SK-N-SH (cell line): ENCODE measurements at regions not wholly inside any gene's neighbourhood (a gene's known extent, or its start where the extent isn't known, plus 50 kb on each side); places are given as distances from the start of the nearest gene placed in this dataset.

Experiments
- CTCF ChIA-PET: fragments of 300-600, 350-600 bp; formaldehyde crosslinking; extraction: SDS; loops from one replicate; lab custom pipeline; 2021; lab: Yijun Ruan, JAX
- POLR2A ChIA-PET: fragments of 350-600 bp; sonication (Branson Sonifier 250); formaldehyde crosslinking; extraction: SDS; loops from one replicate; lab custom pipeline; 2020; ENCODE audit warnings: antibody characterized with exemption, inconsistent platforms; lab: Yijun Ruan, JAX
- DNase-seq: peaks from one replicate; pipeline ENCODE4 v3.0.0; 2012
- H2AFZ ChIP-seq: fragments of 200-600 bp; sonication (generic); 2 replicates; pipeline ENCODE4 v1.8.1; 2016; ENCODE audit warnings: antibody characterized with exemption, mild to moderate bottlenecking, low read depth
- H3F3A ChIP-seq: fragments of 200-600 bp; sonication (generic); replicated peaks from 2 replicates; pipeline ENCODE3; 2016; ENCODE audit warnings: antibody characterized with exemption, mild to moderate bottlenecking; ENCODE audit not compliant: insufficient read depth
- H3K27ac ChIP-seq, 2 experiments: fragments of 200-500 bp in 1 of 2; fragments of 200-600 bp in 1 of 2; sonication (Bioruptor generic) in 1 of 2; sonication (generic), shearing (Covaris generic) in 1 of 2; 2 replicates each; pipeline versions ENCODE4 v1.5.1 to v1.6.1; 2014 to 2016; ENCODE audit warnings: low read depth in 2 of 2, inconsistent platforms in 1 of 2, low read length in 1 of 2, mild to moderate bottlenecking in 1 of 2, mixed read lengths in 1 of 2
- H3K27me3 ChIP-seq: fragments of 200-600 bp; sonication (generic), shearing (Covaris generic); 2 replicates; pipeline ENCODE4 v1.6.1; 2016; ENCODE audit warnings: mixed run types; ENCODE audit not compliant: insufficient read depth
- H3K36me3 ChIP-seq, 2 experiments: fragments of 200-500 bp in 1 of 2; fragments of 200-600 bp in 1 of 2; sonication (Bioruptor generic) in 1 of 2; sonication (generic) in 1 of 2; replicated peaks in 1 of 2; 2 replicates each; pipeline versions ENCODE3 to v1.5.1; 2014 to 2016; ENCODE audit warnings: low read length in 1 of 2, mild to moderate bottlenecking in 1 of 2; ENCODE audit not compliant: insufficient read depth in 2 of 2, control insufficient read depth in 1 of 2
- H3K4me1 ChIP-seq, 2 experiments: fragments of 200-500 bp in 1 of 2; fragments of 200-600 bp in 1 of 2; sonication (Bioruptor generic) in 1 of 2; sonication (generic), shearing (Covaris generic) in 1 of 2; 2 replicates each; pipeline versions ENCODE4 v1.5.1 to v1.6.1; 2014 to 2016; ENCODE audit warnings: low read depth in 1 of 2, low read length in 1 of 2, mixed run types in 1 of 2; ENCODE audit not compliant: insufficient read depth in 2 of 2, control insufficient read depth in 1 of 2
- H3K4me2 ChIP-seq: fragments of 200-600 bp; sonication (generic), shearing (Covaris generic); 2 replicates; pipeline ENCODE4 v1.6.1; 2017; ENCODE audit warnings: mixed run types
- H3K4me3 ChIP-seq, 2 experiments: fragments of 200-500 bp in 1 of 2; fragments of 200-600 bp in 1 of 2; sonication (Bioruptor generic) in 1 of 2; sonication (generic), shearing (Covaris generic) in 1 of 2; 2 replicates each; pipeline versions ENCODE4 v1.5.1 to v1.8.1; 2014 to 2016; ENCODE audit warnings: low read depth in 2 of 2, inconsistent platforms in 1 of 2, low read length in 1 of 2, mild to moderate bottlenecking in 1 of 2, mixed read lengths in 1 of 2, moderate library complexity in 1 of 2
- H3K79me2 ChIP-seq: fragments of 200-600 bp; sonication (generic); 2 replicates; pipeline ENCODE4 v1.8.1; 2017; ENCODE audit warnings: mild to moderate bottlenecking; ENCODE audit not compliant: insufficient read depth
- H3K9ac ChIP-seq: fragments of 200-600 bp; sonication (generic); 2 replicates; pipeline ENCODE4 v1.6.1; 2017; ENCODE audit warnings: mixed run types
- H3K9me2 ChIP-seq: fragments of 200-600 bp; sonication (generic); 2 replicates; pipeline ENCODE4 v1.6.1; 2017; ENCODE audit warnings: mixed run types
- H3K9me3 ChIP-seq: fragments of 200-600 bp; sonication (generic); 2 replicates; pipeline ENCODE4 v1.6.1; 2017; ENCODE audit warnings: mixed run types, mild to moderate bottlenecking, moderate library complexity
- H4K20me1 ChIP-seq: fragments of 200-600 bp; sonication (generic); 2 replicates; pipeline ENCODE4 v1.6.1; 2017; ENCODE audit warnings: mild to moderate bottlenecking, mixed run types; ENCODE audit not compliant: insufficient read depth
- CHD2 ChIP-seq: fragments of 150-350 bp; IDR thresholded peaks from 2 replicates; pipeline ENCODE4 v1.6.1; 2018; ENCODE audit warnings: low read length; ENCODE audit not compliant: partially characterized antibody
- ELF1 ChIP-seq: IDR thresholded peaks from 2 replicates; pipeline ENCODE4 v1.4.0; 2012
- EP300 ChIP-seq, 2 experiments: IDR thresholded peaks; 2 replicates each; pipeline versions ENCODE4 v1.4.0 to v1.6.1; 2012; ENCODE audit warnings: borderline replicate concordance in 1 of 2, low read depth in 1 of 2, low read length in 1 of 2
- FOSL2 ChIP-seq: IDR thresholded peaks from 2 replicates; pipeline ENCODE4 v1.4.0; 2012; ENCODE audit warnings: low read depth, mild to moderate bottlenecking, moderate library complexity, borderline replicate concordance
- FOXJ3 ChIP-seq: sonication (generic); formaldehyde crosslinking; IDR thresholded peaks from 2 replicates; pipeline ENCODE4 v1.5.1; 2020; ENCODE audit warnings: mild to moderate bottlenecking, missing genetic modification reagents
- FOXM1 ChIP-seq: IDR thresholded peaks from 2 replicates; pipeline ENCODE4 v1.4.0; 2012; ENCODE audit warnings: low read depth, mild to moderate bottlenecking
- GABPA ChIP-seq: IDR thresholded peaks from 2 replicates; pipeline ENCODE4 v1.4.0; 2012; ENCODE audit warnings: low read depth, mild to moderate bottlenecking
- GATA2 ChIP-seq: sonication (generic); formaldehyde crosslinking; IDR thresholded peaks from 2 replicates; pipeline ENCODE4 v1.5.0; 2020; ENCODE audit warnings: mild to moderate bottlenecking, missing genetic modification reagents
- JUND ChIP-seq: IDR thresholded peaks from 2 replicates; pipeline ENCODE4 v1.4.0; 2012
- MEF2A ChIP-seq: IDR thresholded peaks from 2 replicates; pipeline ENCODE4 v1.4.0; 2012; ENCODE audit warnings: low read depth, borderline replicate concordance
- MXI1 ChIP-seq: IDR thresholded peaks from 2 replicates; pipeline ENCODE4 v1.6.1; 2012; ENCODE audit warnings: mild to moderate bottlenecking, low read depth, low read length, improper control_type of control experiment
- NRF1 ChIP-seq: IDR thresholded peaks from 2 replicates; pipeline ENCODE4 v1.6.1; 2012; ENCODE audit warnings: low read depth, mild to moderate bottlenecking, low read length
- PBX3 ChIP-seq: IDR thresholded peaks from 2 replicates; pipeline ENCODE4; 2012
- POLR2AphosphoS5 ChIP-seq: IDR thresholded peaks from 2 replicates; pipeline ENCODE4 v1.6.1; 2012; ENCODE audit warnings: low read depth, low read length
- RAD21 ChIP-seq: IDR thresholded peaks from 2 replicates; pipeline ENCODE4 v1.6.1; 2012; ENCODE audit warnings: mild to moderate bottlenecking, low read length
- RCOR1 ChIP-seq: fragments of 150-350 bp; IDR thresholded peaks from 2 replicates; pipeline ENCODE4 v1.6.1; 2017; ENCODE audit warnings: antibody characterized with exemption, low read length
- SIN3A ChIP-seq: IDR thresholded peaks from 2 replicates; pipeline ENCODE4 v1.6.1; 2012; ENCODE audit warnings: low read depth, mild to moderate bottlenecking, low read length, moderate library complexity, borderline replicate concordance
- TAF1 ChIP-seq: IDR thresholded peaks from 2 replicates; pipeline ENCODE4 v1.6.1; 2012; ENCODE audit warnings: low read depth, mild to moderate bottlenecking, low read length, moderate library complexity, borderline replicate concordance
- TCF12 ChIP-seq: IDR thresholded peaks from 2 replicates; pipeline ENCODE4 v1.4.0; 2012
- USF1 ChIP-seq: IDR thresholded peaks from 2 replicates; pipeline ENCODE4 v1.4.0; 2012; ENCODE audit warnings: low read depth, borderline replicate concordance
- YY1 ChIP-seq: IDR thresholded peaks from 2 replicates; pipeline ENCODE4 v1.4.0; 2012; ENCODE audit warnings: low read depth, mild to moderate bottlenecking
- WGBS: methylation state at CpG from one replicate; pipeline ENCODE4 v1.1.6; 2017; ENCODE audit warnings: low lambda C conversion rate; 5-methylcytosine and 5-hydroxymethylcytosine counted together
- TF ChIP-seq, protein P1 (sequence below): IDR thresholded peaks from 2 replicates; pipeline ENCODE4 v1.4.0; 2012; ENCODE audit warnings: low read depth, borderline replicate concordance
- TF ChIP-seq, protein P2 (sequence below): IDR thresholded peaks from 2 replicates; pipeline ENCODE4 v1.4.0; 2012; ENCODE audit warnings: low read depth
- TF ChIP-seq, protein P3 (sequence below): fragments of 150-350 bp; IDR thresholded peaks from 2 replicates; pipeline ENCODE4 v1.6.1; 2017; ENCODE audit warnings: antibody characterized with exemption, low read length, low read depth, borderline replicate concordance

DNA sequence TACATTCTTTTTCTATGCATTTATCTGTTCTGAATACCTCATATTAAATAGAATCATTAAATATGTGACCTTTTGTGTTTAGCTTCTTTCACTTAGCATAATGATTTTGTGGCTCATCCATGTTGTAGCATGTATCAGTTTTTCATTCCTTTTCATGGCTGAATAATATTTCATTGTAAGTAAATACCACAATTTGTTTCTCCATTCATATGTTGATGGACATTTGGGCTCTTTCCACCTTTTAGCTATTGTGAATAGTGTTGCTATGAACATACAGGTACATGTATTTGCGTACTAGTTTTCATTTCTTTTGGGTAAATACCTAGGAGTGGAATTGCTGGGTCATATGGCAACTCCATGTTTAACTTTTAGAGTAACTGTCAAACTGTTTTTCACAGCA, 85.1 kb downstream of the GNL3L start:
- CTCF ChIA-PET, result no interaction called here
- WGBS, result 46% methylated on average over 1 of the region's 1 CpG
- H3K9me3 ChIP-seq, result no peaks in the 10 kb centered on the region

DNA sequence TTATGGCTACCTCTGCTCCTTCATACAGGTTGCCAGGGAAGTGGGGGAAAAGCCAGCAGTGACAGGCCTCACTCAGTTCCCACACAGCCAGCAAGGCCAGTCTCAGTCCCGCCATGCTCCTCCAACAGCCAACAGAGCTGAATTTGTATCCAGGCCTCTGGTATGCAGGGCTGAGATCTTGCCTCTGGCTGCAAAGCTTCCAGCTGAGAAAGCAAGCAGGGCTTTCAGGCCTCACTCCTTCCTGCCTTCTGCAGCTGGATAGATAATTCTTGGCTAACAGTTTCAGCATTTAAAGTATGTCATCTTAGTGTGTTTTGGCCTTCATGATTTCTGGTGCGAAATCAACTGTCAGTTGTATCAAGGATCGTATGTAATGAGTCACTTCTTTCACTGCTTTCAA, 103.6 kb downstream of the GNL3L start:
- DNase-seq, result no peak
- H3F3A ChIP-seq, result no peaks in the 10 kb centered on the region
- no peaks in the 10 kb centered on the region for H3K36me3 ChIP-seq
- no peak overlapping the region for H3K9ac ChIP-seq
- H3K4me2 ChIP-seq, result no peak overlapping the region
- no peak overlapping the region for H2AFZ ChIP-seq
- CTCF ChIA-PET, result no interaction called here
- H3K9me3 ChIP-seq, result no peaks in the 10 kb centered on the region
- H3K9me2 ChIP-seq, result no peaks in the 10 kb centered on the region
- H3K27ac ChIP-seq, result no peak overlapping the region
- no peaks in the 10 kb centered on the region for H4K20me1 ChIP-seq
- POLR2A ChIA-PET, result no interaction called here
- 54% methylated on average over 2 of the region's 3 CpGs for WGBS
- no peaks in the 10 kb centered on the region for H3K4me1 ChIP-seq
- H3K4me3 ChIP-seq, result no peak overlapping the region
- no peaks in the 10 kb centered on the region; the same call in 1 of the 2 replicates for H3K79me2 ChIP-seq
- no peaks in the 10 kb centered on the region for H3K27me3 ChIP-seq
- no peak for TF ChIP-seq ELF1
- no peak for TF ChIP-seq NRF1
- TF ChIP-seq, protein P1, sequence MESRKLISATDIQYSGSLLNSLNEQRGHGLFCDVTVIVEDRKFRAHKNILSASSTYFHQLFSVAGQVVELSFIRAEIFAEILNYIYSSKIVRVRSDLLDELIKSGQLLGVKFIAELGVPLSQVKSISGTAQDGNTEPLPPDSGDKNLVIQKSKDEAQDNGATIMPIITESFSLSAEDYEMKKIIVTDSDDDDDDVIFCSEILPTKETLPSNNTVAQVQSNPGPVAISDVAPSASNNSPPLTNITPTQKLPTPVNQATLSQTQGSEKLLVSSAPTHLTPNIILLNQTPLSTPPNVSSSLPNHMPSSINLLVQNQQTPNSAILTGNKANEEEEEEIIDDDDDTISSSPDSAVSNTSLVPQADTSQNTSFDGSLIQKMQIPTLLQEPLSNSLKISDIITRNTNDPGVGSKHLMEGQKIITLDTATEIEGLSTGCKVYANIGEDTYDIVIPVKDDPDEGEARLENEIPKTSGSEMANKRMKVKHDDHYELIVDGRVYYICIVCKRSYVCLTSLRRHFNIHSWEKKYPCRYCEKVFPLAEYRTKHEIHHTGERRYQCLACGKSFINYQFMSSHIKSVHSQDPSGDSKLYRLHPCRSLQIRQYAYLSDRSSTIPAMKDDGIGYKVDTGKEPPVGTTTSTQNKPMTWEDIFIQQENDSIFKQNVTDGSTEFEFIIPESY, result no peak
- no peak for TF ChIP-seq RCOR1
- TF ChIP-seq RAD21, result no peak
- TF ChIP-seq CHD2, result no peak
- TF ChIP-seq MXI1, result no peak
- TF ChIP-seq SIN3A, result no peak
- no peak for TF ChIP-seq TCF12
- TF ChIP-seq JUND, result no peak
- no peak for TF ChIP-seq YY1
- no peak for TF ChIP-seq FOXJ3
- TF ChIP-seq FOXM1, result no peak

More for the DNA sequence above, 85.1 kb downstream of the GNL3L start:
- Histone ChIP-seq H3K27ac (no peak overlapping the region), H3K4me2 (no peak overlapping the region), H3K9me2 (no peaks in the 10 kb centered on the region), H3F3A (no peaks in the 10 kb centered on the region), H3K4me1 (no peaks in the 10 kb centered on the region)
- TF ChIP-seq GATA2 (CRISPR knock-in tag) (no peak), NRF1 (no peak), MEF2A (no peak), POLR2AphosphoS5 (no peak), JUND (no peak), SIN3A (no peak), FOXM1 (no peak), RCOR1 (no peak), EP300 (IDR thresholded peaks at IDR 0.05; ENCODE audit: borderline replicate concordance in 1 of 2, low read depth in 1 of 2, low read length in 1 of 2) (no peak), USF1 (no peak), FOSL2 (no peak), CHD2 (no peak), MXI1 (no peak), RAD21 (no peak), PBX3 (no peak), GABPA (no peak), TCF12 (no peak), TAF1 (no peak)
- TF ChIP-seq, protein P2, sequence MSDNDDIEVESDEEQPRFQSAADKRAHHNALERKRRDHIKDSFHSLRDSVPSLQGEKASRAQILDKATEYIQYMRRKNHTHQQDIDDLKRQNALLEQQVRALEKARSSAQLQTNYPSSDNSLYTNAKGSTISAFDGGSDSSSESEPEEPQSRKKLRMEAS, result no peak
- TF ChIP-seq, protein P3, sequence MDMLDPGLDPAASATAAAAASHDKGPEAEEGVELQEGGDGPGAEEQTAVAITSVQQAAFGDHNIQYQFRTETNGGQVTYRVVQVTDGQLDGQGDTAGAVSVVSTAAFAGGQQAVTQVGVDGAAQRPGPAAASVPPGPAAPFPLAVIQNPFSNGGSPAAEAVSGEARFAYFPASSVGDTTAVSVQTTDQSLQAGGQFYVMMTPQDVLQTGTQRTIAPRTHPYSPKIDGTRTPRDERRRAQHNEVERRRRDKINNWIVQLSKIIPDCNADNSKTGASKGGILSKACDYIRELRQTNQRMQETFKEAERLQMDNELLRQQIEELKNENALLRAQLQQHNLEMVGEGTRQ, result no peak
- TF ChIP-seq, all 33 proteins: peak for 0
- Histone ChIP-seq H3K9ac (no peak overlapping the region), H4K20me1 (no peaks in the 10 kb centered on the region), H2AFZ (no peak overlapping the region), H3K27me3 (no peaks in the 10 kb centered on the region), H3K36me3 (no peaks in the 10 kb centered on the region), H3K79me2 (no peaks in the 10 kb centered on the region), H3K4me3 (no peak overlapping the region)
- no peak for DNase-seq
- POLR2A ChIA-PET, result no interaction called here
